MM.1S (cell line): ENCODE measurements at regions not wholly inside any gene's neighbourhood (a gene's known extent, or its start where the extent isn't known, plus 50 kb on each side); places are given as distances from the start of the nearest gene placed in this dataset.

ENCODE experiments used
- EZH2 ChIP-seq: fragments of 300-600 bp; sonication (generic); optimal IDR thresholded peaks from 2 replicates; pipeline ENCODE3; 2017; ENCODE audit warnings: low read depth, mild to moderate bottlenecking, antibody characterized with exemption, low read length, mixed read lengths
- TF ChIP-seq, protein P1 (sequence below): fragments of 300-600 bp; sonication (generic); IDR thresholded peaks from 2 replicates; pipeline ENCODE4 v1.5.1; 2016; ENCODE audit warnings: antibody characterized with exemption, low read length, mixed read lengths

DNA sequence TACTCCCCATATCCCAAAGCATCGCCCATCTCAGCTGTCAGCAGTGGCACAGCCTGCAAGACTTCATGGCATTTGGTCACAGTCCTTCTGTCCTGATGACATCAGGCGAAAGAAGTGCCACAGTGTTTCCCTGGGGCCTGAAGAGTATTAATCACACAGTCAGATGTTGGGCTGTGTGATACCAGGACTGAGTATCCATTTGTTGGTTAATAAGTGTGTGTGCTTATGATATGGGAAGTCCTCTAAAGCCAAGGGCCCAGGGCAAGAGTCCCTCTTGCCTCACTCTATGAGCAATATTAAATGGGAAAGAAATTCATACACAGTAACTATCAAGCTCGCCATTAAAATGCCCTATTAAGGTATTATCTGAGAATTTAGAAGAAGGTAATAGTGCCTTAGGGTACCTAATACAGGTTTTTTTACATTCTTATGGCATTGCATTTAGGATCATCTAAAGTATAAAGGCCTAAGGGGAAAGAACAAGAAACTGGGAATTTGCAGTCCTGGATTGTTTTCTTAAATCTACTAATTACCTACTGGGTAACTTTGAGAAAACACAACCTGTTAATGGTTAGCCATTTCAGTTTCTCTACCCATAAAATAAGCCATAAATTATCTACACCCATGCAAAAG lies 204.1 kb upstream of the PREP start:
- TF ChIP-seq, protein P1, sequence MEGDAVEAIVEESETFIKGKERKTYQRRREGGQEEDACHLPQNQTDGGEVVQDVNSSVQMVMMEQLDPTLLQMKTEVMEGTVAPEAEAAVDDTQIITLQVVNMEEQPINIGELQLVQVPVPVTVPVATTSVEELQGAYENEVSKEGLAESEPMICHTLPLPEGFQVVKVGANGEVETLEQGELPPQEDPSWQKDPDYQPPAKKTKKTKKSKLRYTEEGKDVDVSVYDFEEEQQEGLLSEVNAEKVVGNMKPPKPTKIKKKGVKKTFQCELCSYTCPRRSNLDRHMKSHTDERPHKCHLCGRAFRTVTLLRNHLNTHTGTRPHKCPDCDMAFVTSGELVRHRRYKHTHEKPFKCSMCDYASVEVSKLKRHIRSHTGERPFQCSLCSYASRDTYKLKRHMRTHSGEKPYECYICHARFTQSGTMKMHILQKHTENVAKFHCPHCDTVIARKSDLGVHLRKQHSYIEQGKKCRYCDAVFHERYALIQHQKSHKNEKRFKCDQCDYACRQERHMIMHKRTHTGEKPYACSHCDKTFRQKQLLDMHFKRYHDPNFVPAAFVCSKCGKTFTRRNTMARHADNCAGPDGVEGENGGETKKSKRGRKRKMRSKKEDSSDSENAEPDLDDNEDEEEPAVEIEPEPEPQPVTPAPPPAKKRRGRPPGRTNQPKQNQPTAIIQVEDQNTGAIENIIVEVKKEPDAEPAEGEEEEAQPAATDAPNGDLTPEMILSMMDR = no peak
- TF ChIP-seq EZH2 = no peak
